Memory B cell (primary cell): ENCODE measurements at regions not wholly inside any gene's neighbourhood (a gene's known extent, or its start where the extent isn't known, plus 50 kb on each side); places are given as distances from the start of the nearest gene placed in this dataset.
A peak's percentile ranks its signal among the peaks of the same experiment; 100 is the strongest.

Experiments
- ATAC-seq: fragments of 150-1000 bp; cut with Tn5 transposase; 2 replicates; pipeline ENCODE4 v1.10.0; 2021; ENCODE audit warnings: low read depth, mild to moderate bottlenecking, moderate library complexity
- DNase-seq, 2 donors: peaks; one replicate each; pipeline ENCODE4 v3.0.0; 2022; ENCODE audit warnings: low spot score in 2 of 2
- H3K27ac Mint-ChIP-seq: one replicate; pipeline ENCODE4 v1.8.0; 2022; ENCODE audit warnings: mild to moderate bottlenecking, moderate library complexity, mixed read lengths
- H3K27me3 Mint-ChIP-seq: one replicate; pipeline ENCODE4 v1.8.0; 2022; ENCODE audit warnings: mixed read lengths
- H3K36me3 Mint-ChIP-seq: one replicate; pipeline ENCODE4 v1.8.0; 2022; ENCODE audit warnings: mild to moderate bottlenecking, mixed read lengths
- H3K4me1 Mint-ChIP-seq: one replicate; pipeline ENCODE4 v1.8.0; 2022; ENCODE audit warnings: mixed read lengths
- H3K4me3 Mint-ChIP-seq: one replicate; pipeline ENCODE4 v1.8.0; 2022; ENCODE audit warnings: mild to moderate bottlenecking, moderate library complexity, mixed read lengths
- H3K9me3 Mint-ChIP-seq: one replicate; pipeline ENCODE4 v1.8.0; 2022; ENCODE audit warnings: mixed read lengths

GRCh38 chr5:155929112-155929511, 397.9 kb upstream of the SGCD start:
- H3K4me3 Mint-ChIP-seq, result no peak overlapping the region
- no peaks in the 10 kb centered on the region for H3K36me3 Mint-ChIP-seq
- no peaks in the 10 kb centered on the region for H3K4me1 Mint-ChIP-seq
- H3K27me3 Mint-ChIP-seq, result peaks cover 3% of the 10 kb centered on the region
- no peak overlapping the region for H3K27ac Mint-ChIP-seq
- ATAC-seq, result no peak
- DNase-seq, result no peak
- H3K9me3 Mint-ChIP-seq, result no peaks in the 10 kb centered on the region

GRCh38 chr5:155934964-155935363, 392.0 kb upstream of the SGCD start:
- Mint-ChIP-seq H3K27ac (no peak overlapping the region), H3K36me3 (no peaks in the 10 kb centered on the region)

GRCh38 chr5:155935723-155936122, 391.2 kb upstream of the SGCD start:
- Mint-ChIP-seq H3K4me1 (no peaks in the 10 kb centered on the region), H3K4me3 (no peak overlapping the region), H3K27ac (no peak overlapping the region), H3K27me3 (no peaks in the 10 kb centered on the region), H3K36me3 (no peaks in the 10 kb centered on the region), H3K9me3 (no peaks in the 10 kb centered on the region)
- no peak for ATAC-seq
- DNase-seq, result no peak

More at GRCh38 chr5:155934964-155935363, 392.0 kb upstream of the SGCD start:
- H3K27me3 Mint-ChIP-seq, result no peaks in the 10 kb centered on the region
- no peak overlapping the region for H3K4me3 Mint-ChIP-seq
- no peaks in the 10 kb centered on the region for H3K9me3 Mint-ChIP-seq
- no peak for DNase-seq
- no peaks in the 10 kb centered on the region for H3K4me1 Mint-ChIP-seq
- no peak for ATAC-seq

- no peaks in the 10 kb centered on the region for H3K9me3 Mint-ChIP-seq
- H3K36me3 Mint-ChIP-seq, result no peaks in the 10 kb centered on the region
- ATAC-seq (no peak), DNase-seq (no peak)
- no peak overlapping the region for H3K4me3 Mint-ChIP-seq
- H3K27me3 Mint-ChIP-seq, result no peaks in the 10 kb centered on the region
- no peaks in the 10 kb centered on the region for H3K4me1 Mint-ChIP-seq
- H3K27ac Mint-ChIP-seq, result no peak overlapping the region
Measured at GRCh38 chr5:155936520-155937406, 390.2 kb upstream of the SGCD start.

- Mint-ChIP-seq H3K9me3 (no peaks in the 10 kb centered on the region), H3K27me3 (no peaks in the 10 kb centered on the region), H3K4me3 (no peak overlapping the region)
Measured at GRCh38 chr5:155938051-155938450, 388.9 kb upstream of the SGCD start.

GRCh38 chr5:155941340-155941739, 385.6 kb upstream of the SGCD start:
- Mint-ChIP-seq H3K27me3 (peaks cover 1% of the 10 kb centered on the region), H3K36me3 (no peaks in the 10 kb centered on the region), H3K9me3 (no peaks in the 10 kb centered on the region), H3K27ac (no peak overlapping the region), H3K4me1 (peaks cover 5% of the 10 kb centered on the region), H3K4me3 (no peak overlapping the region)
- ATAC-seq, result no peak
- DNase-seq, result no peak

More at GRCh38 chr5:155938051-155938450, 388.9 kb upstream of the SGCD start:
- no peaks in the 10 kb centered on the region for H3K4me1 Mint-ChIP-seq
- DNase-seq, result no peak
- ATAC-seq, result no peak
- H3K27ac Mint-ChIP-seq, result no peak overlapping the region
- H3K36me3 Mint-ChIP-seq, result no peaks in the 10 kb centered on the region

- Mint-ChIP-seq H3K9me3 (no peaks in the 10 kb centered on the region), H3K27ac (no peak overlapping the region), H3K4me1 (peaks cover 5% of the 10 kb centered on the region), H3K27me3 (peaks cover 1% of the 10 kb centered on the region), H3K36me3 (no peaks in the 10 kb centered on the region), H3K4me3 (peak overlapping the region; percentile 6)
- no peak for DNase-seq
- ATAC-seq, result peak; percentile 59
Measured at GRCh38 chr5:155943516-155944407, 383.2 kb upstream of the SGCD start.

GRCh38 chr5:155947394-155948062, 379.4 kb upstream of the SGCD start:
- Mint-ChIP-seq H3K4me1 (peaks cover 7% of the 10 kb centered on the region), H3K9me3 (no peaks in the 10 kb centered on the region), H3K36me3 (no peaks in the 10 kb centered on the region), H3K27me3 (peaks cover 6% of the 10 kb centered on the region), H3K27ac (no peak overlapping the region), H3K4me3 (no peak overlapping the region)
- ATAC-seq (no peak), DNase-seq (no peak)

- Mint-ChIP-seq H3K9me3 (no peaks in the 10 kb centered on the region), H3K36me3 (no peaks in the 10 kb centered on the region), H3K4me1 (peaks cover 9% of the 10 kb centered on the region), H3K27ac (no peak overlapping the region), H3K27me3 (peaks cover 6% of the 10 kb centered on the region), H3K4me3 (no peak overlapping the region)
- DNase-seq (no peak), ATAC-seq (no peak)
Measured at GRCh38 chr5:155948576-155948975, 378.4 kb upstream of the SGCD start.

- H3K36me3 Mint-ChIP-seq, result no peaks in the 10 kb centered on the region
- no peaks in the 10 kb centered on the region for H3K9me3 Mint-ChIP-seq
- ATAC-seq (no peak), DNase-seq (no peak)
- H3K27ac Mint-ChIP-seq, result no peak overlapping the region
- H3K27me3 Mint-ChIP-seq, result peaks cover 8% of the 10 kb centered on the region
- H3K4me1 Mint-ChIP-seq, result peaks cover 5% of the 10 kb centered on the region
- H3K4me3 Mint-ChIP-seq, result no peak overlapping the region
Measured at GRCh38 chr5:155952486-155953089, 374.4 kb upstream of the SGCD start.

- ATAC-seq, result no peak
- Mint-ChIP-seq H3K27me3 (peaks cover 8% of the 10 kb centered on the region), H3K36me3 (no peaks in the 10 kb centered on the region), H3K27ac (no peak overlapping the region), H3K9me3 (no peaks in the 10 kb centered on the region), H3K4me1 (peaks cover 5% of the 10 kb centered on the region), H3K4me3 (no peak overlapping the region)
- DNase-seq, result no peak
Measured at GRCh38 chr5:155953335-155953734, 373.6 kb upstream of the SGCD start.

- H3K4me3 Mint-ChIP-seq, result no peak overlapping the region
- ATAC-seq (no peak), DNase-seq (no peak)
- H3K4me1 Mint-ChIP-seq, result peaks cover 5% of the 10 kb centered on the region
- H3K9me3 Mint-ChIP-seq, result no peaks in the 10 kb centered on the region
- peaks cover 8% of the 10 kb centered on the region for H3K27me3 Mint-ChIP-seq
- no peak overlapping the region for H3K27ac Mint-ChIP-seq
- no peaks in the 10 kb centered on the region for H3K36me3 Mint-ChIP-seq
Measured at GRCh38 chr5:155954701-155955445, 372.1 kb upstream of the SGCD start.

- H3K27ac Mint-ChIP-seq, result no peak overlapping the region
- H3K9me3 Mint-ChIP-seq, result no peaks in the 10 kb centered on the region
- H3K4me1 Mint-ChIP-seq, result peaks cover 3% of the 10 kb centered on the region
- H3K27me3 Mint-ChIP-seq, result peaks cover 4% of the 10 kb centered on the region
- ATAC-seq (no peak), DNase-seq (no peak)
- no peaks in the 10 kb centered on the region for H3K36me3 Mint-ChIP-seq
- no peak overlapping the region for H3K4me3 Mint-ChIP-seq
Measured at GRCh38 chr5:155957884-155958283, 369.1 kb upstream of the SGCD start.
